HuH-7.5 (cell line): ENCODE measurements at regions not wholly inside any gene's neighbourhood (a gene's known extent, or its start where the extent isn't known, plus 50 kb on each side); places are given as distances from the start of the nearest gene placed in this dataset.
A peak's percentile ranks its signal among the peaks of the same experiment; 100 is the strongest.
"Not testable (repeated sequence)": the region's sequence is repeated elsewhere in the genome, so short reads cannot be mapped to it uniquely, and the experiment has no call there.

Experiments
- DNase-seq: peaks from one replicate; pipeline ENCODE4 v3.0.0; 2011; ENCODE audit warnings: low spot score

- no peak for DNase-seq
Observed at GRCh38 chr9:87333802-87334201, 163.9 kb upstream of the DAPK1 start.

GRCh38 chr9:87334366-87334765 is 163.3 kb upstream of the DAPK1 start:
- DNase-seq: no peak

GRCh38 chr9:87336407-87336806 is 161.3 kb upstream of the DAPK1 start:
- peak; percentile 13 for DNase-seq

- DNase-seq: peak; percentile 15
Observed at GRCh38 chr9:87336914-87337333, 160.7 kb upstream of the DAPK1 start.

GRCh38 chr9:87337335-87338087 is 160.2 kb upstream of the DAPK1 start:
- no peak for DNase-seq

GRCh38 chr9:87338088-87338989 is 159.3 kb upstream of the DAPK1 start:
- DNase-seq: no peak

GRCh38 chr9:87340391-87340790 is 157.3 kb upstream of the DAPK1 start:
- no peak for DNase-seq

GRCh38 chr9:87342743-87343142 is 154.9 kb upstream of the DAPK1 start:
- DNase-seq: no peak

- no peak for DNase-seq
Observed at GRCh38 chr9:87343816-87344430, 153.7 kb upstream of the DAPK1 start.

GRCh38 chr9:87346061-87346665 is 151.5 kb upstream of the DAPK1 start:
- no peak for DNase-seq

GRCh38 chr9:87350915-87351314 is 146.8 kb upstream of the DAPK1 start:
- no peak for DNase-seq

GRCh38 chr9:87353301-87353700 is 144.4 kb upstream of the DAPK1 start:
- DNase-seq: no peak

GRCh38 chr9:87354147-87354546 is 143.5 kb upstream of the DAPK1 start:
- no peak for DNase-seq

GRCh38 chr9:87357600-87357999 is 140.1 kb upstream of the DAPK1 start:
- no peak for DNase-seq

GRCh38 chr9:87359264-87359663 is 138.4 kb upstream of the DAPK1 start:
- no peak for DNase-seq

- DNase-seq: no peak
Observed at GRCh38 chr9:87359958-87360601, 137.6 kb upstream of the DAPK1 start.

GRCh38 chr9:87370049-87370685 is 127.5 kb upstream of the DAPK1 start:
- DNase-seq: no peak

- no peak for DNase-seq
Observed at GRCh38 chr9:87371795-87372355, 125.8 kb upstream of the DAPK1 start.

GRCh38 chr9:87372356-87372851 is 125.3 kb upstream of the DAPK1 start:
- DNase-seq: no peak

- not testable (repeated sequence) for DNase-seq
Observed at GRCh38 chr9:87374023-87374919, 123.4 kb upstream of the DAPK1 start.
